HG02981 (cell line): ENCODE measurements at regions not wholly inside any gene's neighbourhood (a gene's known extent, or its start where the extent isn't known, plus 50 kb on each side); places are given as distances from the start of the nearest gene placed in this dataset.
"Not testable (repeated sequence)": the region's sequence is repeated elsewhere in the genome, so short reads cannot be mapped to it uniquely, and the experiment has no call there.

ENCODE experiments used
- ATAC-seq: cut with Tn5 transposase; IDR thresholded peaks from one replicate; pipeline ENCODE4 v1.9.1; 2021; ENCODE audit warnings: mild to moderate bottlenecking, moderate library complexity; ENCODE audit not compliant: unreplicated experiment

DNA sequence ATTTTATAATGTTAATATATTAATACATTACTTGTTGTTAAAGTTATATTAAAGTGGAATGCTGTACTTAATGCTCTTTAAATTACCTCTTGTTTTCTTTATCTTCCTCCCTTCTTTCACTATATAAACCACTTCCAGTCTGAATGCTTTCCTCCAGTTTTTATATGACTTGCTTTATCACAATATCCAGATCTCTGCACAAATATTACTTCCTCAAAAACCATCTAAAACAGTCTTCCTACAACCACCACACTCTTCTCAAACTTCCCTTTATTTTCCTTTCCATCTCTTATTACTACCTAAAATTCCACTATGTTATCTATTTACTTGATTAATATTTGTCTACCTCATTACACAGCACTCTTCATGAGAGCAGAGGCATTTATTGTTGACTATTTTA lies 956.6 kb downstream of the LRFN5 start:
- no peak for ATAC-seq

GRCh38 chr14:42556551-42556950 lies 949.9 kb downstream of the LRFN5 start:
- no peak for ATAC-seq

GRCh38 chr14:42555365-42555764 lies 948.7 kb downstream of the LRFN5 start:
- ATAC-seq: no peak

- no peak for ATAC-seq
Observed at GRCh38 chr14:42554091-42554490, 947.4 kb downstream of the LRFN5 start.

- no peak for ATAC-seq
Observed at GRCh38 chr14:42550310-42550709, 943.6 kb downstream of the LRFN5 start.

DNA sequence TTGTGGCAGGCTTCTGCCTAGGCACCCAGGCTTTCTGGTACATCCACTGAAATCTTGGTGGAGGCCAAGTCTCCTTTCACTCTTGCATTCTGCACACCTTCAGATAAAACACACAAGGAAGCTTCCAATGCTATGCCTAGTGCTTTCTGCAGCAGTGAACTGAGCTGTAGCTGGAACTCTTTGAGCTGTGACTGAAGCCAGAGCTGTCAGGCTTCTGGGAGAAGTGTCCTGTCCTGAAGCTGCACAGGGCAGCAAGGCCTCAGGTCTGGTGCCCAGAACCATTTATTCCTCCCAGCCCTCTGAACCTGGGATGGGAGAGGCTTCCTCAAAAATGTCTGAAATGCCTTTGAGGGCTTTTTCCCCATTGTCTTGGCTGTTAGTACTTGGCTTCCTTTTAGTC lies 941.7 kb downstream of the LRFN5 start:
- no peak for ATAC-seq

GRCh38 chr14:42545636-42546035 lies 939.0 kb downstream of the LRFN5 start:
- ATAC-seq: no peak

DNA sequence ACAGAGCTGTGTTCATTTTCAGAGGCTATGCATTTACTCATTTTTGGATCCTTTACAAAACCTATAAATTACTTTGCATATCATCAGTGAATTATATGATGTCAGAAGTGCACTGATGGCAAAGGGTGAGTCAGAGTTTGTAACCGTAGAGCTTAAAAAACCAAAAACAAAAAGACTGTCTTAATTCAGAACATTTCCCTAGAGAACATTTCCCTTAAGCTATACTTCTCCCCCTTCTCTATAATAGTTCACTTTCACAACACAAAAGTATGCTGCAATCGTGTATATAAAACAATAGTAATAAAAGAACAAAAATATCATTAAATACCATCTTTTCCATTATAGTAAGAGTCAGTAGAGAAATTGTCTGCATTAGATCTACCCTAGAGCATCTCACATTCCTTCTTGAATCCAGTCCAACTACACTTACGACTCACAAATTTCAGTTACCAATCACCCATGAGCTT lies 934.9 kb downstream of the LRFN5 start:
- no peak for ATAC-seq

DNA sequence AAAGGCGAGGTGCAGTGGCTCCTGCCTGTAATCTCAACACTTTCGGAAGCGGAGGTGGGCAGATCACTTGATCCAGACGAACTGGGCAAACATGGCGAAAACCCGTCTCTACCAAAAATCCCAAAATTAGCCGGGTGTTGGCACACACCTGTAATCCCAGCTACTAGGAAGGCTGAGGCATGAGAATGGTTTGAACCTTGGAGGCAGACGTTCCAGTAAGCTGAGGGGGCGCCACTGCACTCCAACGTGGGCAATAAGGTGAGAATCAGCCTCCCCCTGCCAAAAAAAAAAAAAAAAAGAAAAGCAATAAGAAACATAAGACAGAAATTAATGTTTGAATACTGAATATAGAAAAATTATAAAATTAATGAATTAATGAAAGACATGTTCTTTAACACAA lies 928.7 kb downstream of the LRFN5 start:
- no peak for ATAC-seq

- no peak for ATAC-seq
Observed at GRCh38 chr14:42533476-42533875, 926.8 kb downstream of the LRFN5 start.

DNA sequence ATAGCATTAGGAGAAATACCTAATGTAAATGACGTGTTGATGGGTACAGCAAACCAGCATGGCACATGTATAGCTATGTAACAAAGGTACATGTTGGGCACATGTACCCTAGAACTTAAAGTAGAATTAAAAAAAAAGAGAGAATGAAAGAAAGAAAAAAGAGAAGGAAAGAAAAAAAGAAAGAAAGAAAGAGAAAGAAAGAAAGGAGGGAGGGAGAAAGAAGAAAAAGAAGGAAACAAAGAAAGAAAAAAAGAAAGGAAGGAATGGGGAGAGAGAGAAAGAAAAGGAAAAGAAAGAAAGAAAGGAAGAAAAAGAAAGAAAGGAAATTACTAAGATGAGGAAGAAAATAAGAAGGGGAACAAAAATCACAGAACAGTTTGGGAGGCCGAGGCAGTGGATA lies 925.5 kb downstream of the LRFN5 start:
- ATAC-seq: no peak

DNA sequence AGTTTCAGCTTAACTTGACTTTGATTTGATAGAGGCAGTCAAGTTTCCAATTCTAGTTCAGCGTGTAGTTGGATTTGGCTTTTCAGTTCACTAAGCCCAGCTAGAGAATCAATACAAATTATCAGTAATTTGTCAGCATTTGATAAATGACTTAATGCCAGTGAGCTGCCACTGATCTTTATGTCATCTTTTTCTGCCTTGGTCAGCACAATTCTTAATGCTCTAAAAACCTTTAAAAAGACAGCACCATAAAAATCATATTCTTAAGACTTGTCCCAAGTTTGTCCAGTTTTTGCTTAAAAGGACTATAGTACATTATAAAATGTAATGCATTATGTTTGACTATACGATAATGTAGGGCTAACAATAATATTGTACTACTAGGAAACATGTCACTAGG lies 920.5 kb downstream of the LRFN5 start:
- no peak for ATAC-seq

DNA sequence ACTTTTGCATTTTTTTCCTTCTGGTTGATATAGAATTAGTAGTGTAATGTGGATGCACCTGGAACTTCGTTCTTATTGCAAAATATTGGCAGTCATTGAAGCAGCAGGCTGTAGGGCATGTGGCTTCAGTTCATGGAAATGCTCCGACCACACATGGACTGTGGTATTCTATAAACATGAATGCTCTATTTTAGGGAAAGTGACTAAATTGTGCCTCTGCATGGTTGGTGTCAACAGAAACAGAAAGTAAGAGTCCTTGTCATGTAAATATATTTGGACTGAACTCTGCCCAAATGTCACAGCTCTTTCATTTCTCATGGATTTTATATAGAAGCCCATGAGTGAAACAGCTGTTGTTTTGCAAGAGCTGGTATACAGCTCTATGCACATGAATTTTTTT lies 917.0 kb downstream of the LRFN5 start:
- ATAC-seq: peak; percentile 66

GRCh38 chr14:42517806-42518500 lies 911.3 kb downstream of the LRFN5 start:
- no peak for ATAC-seq

DNA sequence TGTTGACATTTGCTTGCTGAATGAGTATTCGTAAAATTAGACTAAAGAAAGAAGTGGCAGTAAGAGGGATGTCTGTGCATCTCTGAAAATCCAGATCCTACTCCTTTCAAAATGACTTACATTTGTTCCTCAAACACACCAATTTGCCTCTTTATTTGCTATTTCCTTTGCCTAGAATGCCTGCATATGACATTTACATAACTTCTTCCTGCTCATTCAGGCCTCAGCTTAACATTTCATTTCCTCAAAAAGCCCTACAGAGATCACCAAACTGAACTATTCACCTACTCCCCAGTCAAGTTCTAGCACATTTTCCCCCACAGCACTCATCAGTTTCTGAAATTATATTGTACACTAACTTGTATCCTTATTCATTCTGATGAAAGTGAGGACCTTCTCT lies 907.2 kb downstream of the LRFN5 start:
- no peak for ATAC-seq

GRCh38 chr14:42510071-42510470 lies 903.4 kb downstream of the LRFN5 start:
- ATAC-seq: no peak

DNA sequence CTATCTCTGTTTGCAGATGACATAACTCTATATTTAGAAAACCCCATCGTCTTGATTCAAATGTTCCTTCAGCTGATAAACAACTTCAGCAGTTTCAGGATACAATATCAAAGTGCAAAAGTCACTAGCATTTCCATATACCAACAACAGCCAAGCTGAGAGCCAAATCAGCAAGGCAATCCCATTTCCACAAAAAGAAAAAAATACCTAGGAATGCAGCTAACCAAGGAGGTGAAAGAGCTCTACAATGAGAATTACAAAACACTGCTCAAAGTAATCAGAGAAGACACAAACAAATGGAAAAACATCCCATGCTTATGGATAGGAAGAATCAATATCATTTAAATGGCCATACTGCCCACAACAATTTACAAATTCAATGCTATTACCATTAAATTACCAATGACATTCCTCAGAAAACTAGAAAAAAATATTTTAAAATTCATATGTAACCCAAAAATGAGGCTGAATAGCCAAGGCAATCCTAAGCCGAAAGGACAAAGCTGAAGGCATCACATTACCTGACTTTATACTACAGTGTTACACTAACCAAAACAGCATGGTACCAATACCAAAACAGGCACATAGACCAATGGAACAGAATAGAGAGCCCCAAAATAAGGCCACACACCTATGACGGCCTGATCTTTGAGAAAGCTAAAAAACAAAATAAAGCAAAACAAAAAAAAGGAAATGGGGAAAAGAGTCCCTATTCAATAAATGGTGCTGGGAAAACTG lies 901.7 kb downstream of the LRFN5 start:
- no peak for ATAC-seq

GRCh38 chr14:42504433-42504832 lies 897.8 kb downstream of the LRFN5 start:
- ATAC-seq: no peak

DNA sequence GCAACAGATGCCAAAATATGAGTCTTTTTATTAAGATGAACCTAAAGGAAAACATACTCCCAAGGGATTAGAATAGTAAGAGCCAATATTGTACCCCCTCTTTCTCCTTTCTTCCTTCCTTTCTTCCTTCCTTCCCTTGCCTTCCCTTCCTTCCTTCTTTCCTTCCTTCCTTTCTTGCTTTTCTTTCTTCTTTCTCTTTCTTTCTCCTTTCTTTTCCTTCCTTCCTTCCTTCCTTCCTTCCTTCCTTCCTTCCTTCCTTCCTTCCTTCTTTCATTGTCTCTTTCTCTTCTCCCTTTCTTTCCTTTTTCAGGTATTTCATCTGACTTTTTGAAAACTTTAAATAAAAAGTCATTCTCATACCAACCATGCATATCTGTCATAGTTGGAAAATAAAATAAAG lies 892.5 kb downstream of the LRFN5 start:
- ATAC-seq: no peak

DNA sequence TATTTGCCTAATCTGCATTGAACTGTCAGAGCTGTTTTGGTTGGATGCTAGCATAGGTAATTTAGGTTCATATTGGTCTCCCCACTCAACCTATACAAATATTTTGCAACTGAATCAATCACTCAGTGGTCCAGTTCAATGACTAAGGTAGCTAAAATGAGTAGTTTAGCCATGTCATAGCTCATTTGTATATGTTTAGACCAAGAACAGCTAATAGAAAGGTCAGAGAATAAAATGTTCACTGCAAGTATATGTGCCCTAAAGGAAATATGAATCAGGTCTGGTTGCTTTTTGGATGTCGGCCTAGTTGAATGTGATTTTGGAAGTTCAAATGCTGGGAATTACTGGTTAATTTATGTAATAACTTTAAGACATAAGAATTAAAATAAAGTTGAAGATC lies 883.9 kb downstream of the LRFN5 start:
- no peak for ATAC-seq

DNA sequence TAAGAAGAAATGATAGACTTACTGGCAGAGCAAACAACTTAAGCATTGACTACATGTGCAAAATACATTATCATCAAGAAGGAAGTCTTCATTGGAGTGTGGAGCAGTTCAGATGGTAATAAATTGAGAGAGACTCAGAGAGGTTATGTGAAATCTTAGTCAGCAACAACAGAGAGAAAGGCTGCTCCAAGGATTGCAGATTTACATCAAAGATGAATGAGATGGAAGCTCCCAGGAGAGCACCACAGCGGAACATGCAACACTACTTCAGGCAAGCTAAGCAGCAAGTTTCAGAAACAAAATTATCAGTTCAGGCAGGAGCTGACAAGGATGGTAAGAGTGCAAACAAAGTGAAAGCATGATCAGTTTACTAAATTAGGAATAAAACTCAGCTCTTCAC lies 882.3 kb downstream of the LRFN5 start:
- no peak for ATAC-seq

DNA sequence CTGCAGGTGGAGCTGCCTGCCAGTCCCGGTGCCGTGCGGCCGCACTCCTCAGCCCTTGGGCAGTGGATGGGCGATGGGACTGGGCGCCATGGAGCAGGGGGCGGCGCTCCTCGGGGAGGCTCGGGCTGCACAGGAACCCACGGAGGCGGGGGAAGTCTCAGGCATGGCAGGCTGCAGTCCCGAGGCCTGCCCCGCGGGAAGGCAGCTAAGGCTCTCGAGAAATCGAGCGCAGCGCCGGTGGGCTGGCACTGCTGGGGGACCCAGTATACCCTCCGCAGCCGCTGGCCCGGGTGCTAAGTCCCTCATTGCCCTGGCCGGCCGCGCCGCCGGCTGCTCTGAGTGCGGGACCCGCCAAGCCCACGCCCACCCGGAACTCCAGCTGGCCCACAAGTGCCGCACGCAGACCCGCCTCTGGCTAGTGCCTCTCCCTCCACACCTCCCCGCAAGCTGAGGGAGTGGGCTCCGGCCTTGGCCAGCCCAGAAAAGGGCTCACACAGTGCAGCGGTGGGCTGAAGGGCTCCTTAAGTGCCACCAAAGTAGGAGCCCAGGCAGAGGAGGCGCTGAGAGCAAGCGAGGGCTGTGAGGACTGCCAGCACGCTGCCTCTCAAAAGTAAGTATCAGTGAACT lies 875.8 kb downstream of the LRFN5 start:
- ATAC-seq: not testable (repeated sequence)
